HepG2 (cell line): ENCODE measurements at regions not wholly inside any gene's neighbourhood (a gene's known extent, or its start where the extent isn't known, plus 50 kb on each side); places are given as distances from the start of the nearest gene placed in this dataset.

Experiments
- ATAC-seq: fragments of 200-7000 bp; cut with Tn5 transposase; 3 replicates; pipeline ENCODE4 v1.9.1; 2020; ENCODE audit warnings: mild to moderate bottlenecking, moderate library complexity
- BruUV-seq: library from RNA; stranded (reverse); fragments of 400-500 nt; replicated peaks from 2 replicates; lab custom pipeline; 2021; lab: Mats Ljungman, UMichigan
- CTCF ChIA-PET: fragments of 300-600 bp; formaldehyde crosslinking; extraction: SDS; loops from one replicate; lab custom pipeline; 2021; ENCODE audit warnings: low total read pairs, inconsistent platforms, low intra/inter-chr PET ratio; lab: Yijun Ruan, JAX
- POLR2A ChIA-PET: fragments of 350-600 bp; sonication (Branson Sonifier 250); formaldehyde crosslinking; loops from one replicate; lab custom pipeline; 2020; ENCODE audit warnings: antibody characterized with exemption, inconsistent platforms; lab: Yijun Ruan, JAX
- DNase-seq: peaks from one replicate; pipeline ENCODE4 v3.0.0-alpha.2; 2015; ENCODE audit warnings: low spot score
- FAIRE-seq: peaks from 3 replicates; lab custom pipeline; 2011; peaks lifted over from hg19 to GRCh38; lab: Jason Lieb, UNC
- H2AFZ ChIP-seq: one replicate; pipeline ENCODE4 v1.6.1; 2011; ENCODE audit warnings: low read length, inconsistent platforms
- H3K27ac ChIP-seq: fragments of 300-600 bp; 3 replicates; pipeline ENCODE4 v1.8.0; 2011; ENCODE audit warnings: mixed run types, mild to moderate bottlenecking, mixed read lengths, low read length, inconsistent platforms; ENCODE audit not compliant: insufficient read depth; ENCODE audit errors: extremely low read length
- H3K27me3 ChIP-seq, 2 experiments: fragments of 200-600 bp in 1 of 2; 2 replicates in 1 of 2; 3 replicates in 1 of 2; pipeline versions ENCODE4 v1.6.0 to v1.8.0; 2011; ENCODE audit warnings: low read length in 2 of 2, mild to moderate bottlenecking in 2 of 2, moderate library complexity in 2 of 2, inconsistent platforms in 1 of 2; ENCODE audit not compliant: insufficient read depth in 2 of 2, control insufficient read depth in 1 of 2
- H3K36me3 ChIP-seq, 2 experiments: fragments of 200-600 bp in 1 of 2; replicated peaks in 1 of 2; 2 replicates in 1 of 2; 3 replicates in 1 of 2; pipeline versions ENCODE4 v1.5.1 to v1.8.0; 2011; ENCODE audit warnings: low read length in 2 of 2, inconsistent platforms in 1 of 2; ENCODE audit not compliant: insufficient read depth in 2 of 2, control insufficient read depth in 1 of 2
- H3K4me1 ChIP-seq: 2 replicates; pipeline ENCODE4 v1.5.1; 2012; ENCODE audit warnings: low read length, inconsistent platforms; ENCODE audit not compliant: insufficient read depth
- H3K4me2 ChIP-seq: 2 replicates; pipeline ENCODE4 v1.6.0; 2011; ENCODE audit warnings: low read depth, low read length, inconsistent platforms
- H3K4me3 ChIP-seq, 3 experiments: fragments of 200-600 bp in 1 of 3; sonication (generic), shearing (Covaris generic) in 1 of 3; replicated peaks in 1 of 3; 2 replicates each; pipeline ENCODE4 v1.5.1; 2011 to 2016; ENCODE audit warnings: low read length in 3 of 3, inconsistent platforms in 2 of 3, low read depth in 2 of 3, mild to moderate bottlenecking in 2 of 3, control low read depth in 1 of 3, mixed read lengths in 1 of 3; ENCODE audit not compliant: insufficient read depth in 1 of 3
- H3K79me2 ChIP-seq: one replicate; pipeline ENCODE4 v1.6.1; 2011; ENCODE audit warnings: low read length, inconsistent platforms; ENCODE audit not compliant: insufficient read depth
- H3K9ac ChIP-seq: 2 replicates; pipeline ENCODE4 v1.6.0; 2011; ENCODE audit warnings: mild to moderate bottlenecking, low read depth, low read length, inconsistent platforms; ENCODE audit not compliant: insufficient read depth
- H3K9me3 ChIP-seq: 2 replicates; pipeline ENCODE4 v1.5.1; 2012; ENCODE audit warnings: mild to moderate bottlenecking, low read length
- H4K20me1 ChIP-seq: 2 replicates; pipeline ENCODE4 v1.6.0; 2011; ENCODE audit warnings: inconsistent platforms, mild to moderate bottlenecking, low read length, moderate library complexity; ENCODE audit not compliant: insufficient read depth
- CREB1 ChIP-seq, 2 experiments: fragments of 450-650 bp in 1 of 2; IDR thresholded peaks; 2 replicates each; pipeline ENCODE4 v1.6.1; 2016 to 2017; ENCODE audit warnings: control low read depth in 1 of 2, mild to moderate bottlenecking in 1 of 2, missing compliant biosample characterization in 1 of 2, missing genetic modification characterization in 1 of 2
- FOXP4 ChIP-seq: sonication (generic); formaldehyde crosslinking; IDR thresholded peaks from 2 replicates; pipeline ENCODE4 v1.4.0; 2020; ENCODE audit warnings: missing genetic modification reagents
- SETDB1 ChIP-seq: sonication (generic); formaldehyde crosslinking; IDR thresholded peaks from 2 replicates; pipeline ENCODE4 v1.5.1; 2020; ENCODE audit warnings: missing genetic modification reagents, mild to moderate bottlenecking, borderline replicate concordance
- ZNF256 ChIP-seq: sonication (generic); formaldehyde crosslinking; conservative IDR thresholded peaks from 2 replicates; pipeline ENCODE4 v1.4.0; 2020; ENCODE audit warnings: missing genetic modification reagents
- WGBS: methylation state at CpG from one replicate; pipeline ENCODE4 v1.1.6; 2017; ENCODE audit warnings: low lambda C conversion rate; 5-methylcytosine and 5-hydroxymethylcytosine counted together
- in situ Hi-C: cut with HindIII; loops from 2 replicates; pipeline ENCODE4 v1.10.0; 2017; ENCODE audit warnings: low pct_unique_long_range_greater_than_20kb; ENCODE audit not compliant: extremely low pct_ligation_motif_present
- intact Hi-C: fragments of 100-400 bp; cut with micrococcal nuclease; formaldehyde crosslinking; loops from one replicate; pipeline ENCODE4 v1.10.0; 2022; ENCODE audit not compliant: unreplicated experiment
- TF ChIP-seq, protein P1 (sequence below): sonication (generic); formaldehyde crosslinking; IDR thresholded peaks from 2 replicates; pipeline ENCODE4 v1.4.0; 2020; ENCODE audit warnings: missing genetic modification reagents

- ChIA-PET CTCF (no interaction called here), POLR2A (no interaction called here)
- Histone ChIP-seq H3K9me3 (no peaks in the 10 kb centered on the region), H2AFZ (no peak overlapping the region), H3K4me2 (no peak overlapping the region), H3K9ac (no peak overlapping the region), H3K27ac (no peak overlapping the region), H3K4me1 (no peaks in the 10 kb centered on the region), H3K4me3 (no peak overlapping the region), H3K36me3 (no peaks in the 10 kb centered on the region), H3K79me2 (no peaks in the 10 kb centered on the region), H4K20me1 (no peaks in the 10 kb centered on the region)
- FAIRE-seq, result no peak
- intact Hi-C loops (no loop called here), in situ Hi-C loops (no loop called here)
- no peak for DNase-seq
- WGBS, result 2% methylated on average over 4 of the region's 4 CpGs
- ATAC-seq, result no peak
- no peak for TF ChIP-seq SETDB1
- TF ChIP-seq, protein P1, sequence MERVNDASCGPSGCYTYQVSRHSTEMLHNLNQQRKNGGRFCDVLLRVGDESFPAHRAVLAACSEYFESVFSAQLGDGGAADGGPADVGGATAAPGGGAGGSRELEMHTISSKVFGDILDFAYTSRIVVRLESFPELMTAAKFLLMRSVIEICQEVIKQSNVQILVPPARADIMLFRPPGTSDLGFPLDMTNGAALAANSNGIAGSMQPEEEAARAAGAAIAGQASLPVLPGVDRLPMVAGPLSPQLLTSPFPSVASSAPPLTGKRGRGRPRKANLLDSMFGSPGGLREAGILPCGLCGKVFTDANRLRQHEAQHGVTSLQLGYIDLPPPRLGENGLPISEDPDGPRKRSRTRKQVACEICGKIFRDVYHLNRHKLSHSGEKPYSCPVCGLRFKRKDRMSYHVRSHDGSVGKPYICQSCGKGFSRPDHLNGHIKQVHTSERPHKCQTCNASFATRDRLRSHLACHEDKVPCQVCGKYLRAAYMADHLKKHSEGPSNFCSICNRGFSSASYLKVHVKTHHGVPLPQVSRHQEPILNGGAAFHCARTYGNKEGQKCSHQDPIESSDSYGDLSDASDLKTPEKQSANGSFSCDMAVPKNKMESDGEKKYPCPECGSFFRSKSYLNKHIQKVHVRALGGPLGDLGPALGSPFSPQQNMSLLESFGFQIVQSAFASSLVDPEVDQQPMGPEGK (CRISPR knock-in tag), result no peak
- TF ChIP-seq CREB1 (IDR thresholded peaks at IDR 0.05), result peak; percentile 47
- TF ChIP-seq CREB1 (CRISPR knock-in tag; IDR thresholded peaks at IDR 0.05), result no peak
- TF ChIP-seq ZNF256, result no peak
- no peak for TF ChIP-seq FOXP4 (CRISPR knock-in tag)
- TF ChIP-seq, all 625 proteins: peak for 1
- peaks cover 0 to 6% of the 10 kb centered on the region in 2 experiments; a peak in 3 of 5 replicates for H3K27me3 ChIP-seq
- no TSS peak for BruUV-seq
Observed at GRCh38 chr11:114912826-114913225, 234.5 kb downstream of the NXPE2 start.
